ENCODE measurements at regions not wholly inside any gene's neighbourhood (a gene's known extent, or its start where the extent isn't known, plus 50 kb on each side); places are given as distances from the start of the nearest gene placed in this dataset.

GRCh38 chr3:181056136-181056732 lies 66.7 kb upstream of the DNAJC19 start:
- DNase-seq (ENCODE audit: low spot score in 2 of 2), result no peak
- H3K27ac ChIP-seq, result no peak overlapping the region
- no peaks in the 10 kb centered on the region for H3K9me3 ChIP-seq
- no peak overlapping the region for H3K4me3 ChIP-seq
- intact Hi-C loops (cut with DNase I; ENCODE audit: low total_unique reads), result no loop called here
- TF ChIP-seq POLR2A (IDR thresholded peaks at IDR 0.05) (no peak), CTCF (IDR thresholded peaks at IDR 0.05) (no peak), POLR2AphosphoS5 (IDR thresholded peaks at IDR 0.05) (no peak)
- no peaks in the 10 kb centered on the region for H3K36me3 ChIP-seq
- H3K4me1 ChIP-seq, result no peaks in the 10 kb centered on the region
- H3K27me3 ChIP-seq, result no peaks in the 10 kb centered on the region

GRCh38 chr3:181054538-181054937 lies 65.0 kb upstream of the DNAJC19 start:
- no peak overlapping the region for H3K4me3 ChIP-seq
- intact Hi-C loops (cut with DNase I; ENCODE audit: low total_unique reads), result no loop called here
- H3K27me3 ChIP-seq, result no peaks in the 10 kb centered on the region
- no peaks in the 10 kb centered on the region for H3K36me3 ChIP-seq
- H3K27ac ChIP-seq, result no peak overlapping the region
- no peaks in the 10 kb centered on the region for H3K9me3 ChIP-seq
- H3K4me1 ChIP-seq, result no peaks in the 10 kb centered on the region
- DNase-seq (ENCODE audit: low spot score in 2 of 2), result no peak
- TF ChIP-seq POLR2AphosphoS5 (IDR thresholded peaks at IDR 0.05) (no peak), CTCF (IDR thresholded peaks at IDR 0.05) (no peak), POLR2A (IDR thresholded peaks at IDR 0.05) (no peak)

GRCh38 chr3:181052256-181052655 lies 62.7 kb upstream of the DNAJC19 start:
- intact Hi-C loops (cut with DNase I; ENCODE audit: low total_unique reads), result no loop called here
- H3K27ac ChIP-seq, result no peak overlapping the region
- no peak for TF ChIP-seq POLR2AphosphoS5 (IDR thresholded peaks at IDR 0.05)
- no peak for TF ChIP-seq CTCF (IDR thresholded peaks at IDR 0.05)
- TF ChIP-seq POLR2A (IDR thresholded peaks at IDR 0.05), result no peak
- no peaks in the 10 kb centered on the region for H3K9me3 ChIP-seq
- DNase-seq (ENCODE audit: low spot score in 2 of 2), result no peak
- H3K4me3 ChIP-seq, result no peak overlapping the region
- H3K36me3 ChIP-seq, result no peaks in the 10 kb centered on the region
- H3K27me3 ChIP-seq, result no peaks in the 10 kb centered on the region
- H3K4me1 ChIP-seq, result no peaks in the 10 kb centered on the region

- Histone ChIP-seq H3K27me3 (no peaks in the 10 kb centered on the region), H3K36me3 (no peaks in the 10 kb centered on the region), H3K4me1 (no peaks in the 10 kb centered on the region), H3K4me3 (no peak overlapping the region), H3K9me3 (no peaks in the 10 kb centered on the region), H3K27ac (no peak overlapping the region)
- intact Hi-C loops (cut with DNase I; ENCODE audit: low total_unique reads), result no loop called here
- TF ChIP-seq POLR2AphosphoS5 (IDR thresholded peaks at IDR 0.05), result no peak
- no peak for TF ChIP-seq POLR2A (IDR thresholded peaks at IDR 0.05)
- no peak for DNase-seq (ENCODE audit: low spot score in 2 of 2)
Measured at GRCh38 chr3:181050738-181051137, 61.2 kb upstream of the DNAJC19 start.

GRCh38 chr3:181040030-181040429 lies 50.5 kb upstream of the DNAJC19 start:
- H3K36me3 ChIP-seq, result no peaks in the 10 kb centered on the region
- no peak overlapping the region for H3K27ac ChIP-seq
- DNase-seq (ENCODE audit: low spot score in 2 of 2), result no peak
- H3K27me3 ChIP-seq, result no peaks in the 10 kb centered on the region
- no peak for TF ChIP-seq CTCF (IDR thresholded peaks at IDR 0.05)
- TF ChIP-seq POLR2A (IDR thresholded peaks at IDR 0.05), result no peak
- no peak for TF ChIP-seq POLR2AphosphoS5 (IDR thresholded peaks at IDR 0.05)
- intact Hi-C loops (cut with DNase I; ENCODE audit: low total_unique reads), result no loop called here
- no peak overlapping the region for H3K4me3 ChIP-seq
- H3K9me3 ChIP-seq, result peaks cover 0 to 13% of the 10 kb centered on the region in 2 donors
- H3K4me1 ChIP-seq, result no peaks in the 10 kb centered on the region
